GM06990 (cell line): ENCODE measurements at regions not wholly inside any gene's neighbourhood (a gene's known extent, or its start where the extent isn't known, plus 50 kb on each side); places are given as distances from the start of the nearest gene placed in this dataset.

Experiments
- DNase-seq: peaks from one replicate; pipeline ENCODE4 v3.0.0-alpha.2; 2011; ENCODE audit not compliant: insufficient read length; ENCODE audit errors: extremely low read depth
- H3K27me3 ChIP-seq: replicated peaks from 2 replicates; pipeline ENCODE4 v1.6.0; 2011; ENCODE audit warnings: low read length; ENCODE audit not compliant: control insufficient read depth, insufficient read depth
- H3K36me3 ChIP-seq: 2 replicates; pipeline ENCODE4 v1.5.1; 2011; ENCODE audit warnings: low read length; ENCODE audit not compliant: control insufficient read depth, insufficient read depth
- H3K4me3 ChIP-seq: replicated peaks from 2 replicates; pipeline ENCODE4 v1.5.1; 2011; ENCODE audit warnings: low read depth, mild to moderate bottlenecking, control low read depth, low read length
- CTCF ChIP-seq: IDR thresholded peaks from 2 replicates; pipeline ENCODE4 v1.5.1; 2011; ENCODE audit warnings: low read length, control low read depth, mild to moderate bottlenecking, inconsistent platforms; ENCODE audit not compliant: insufficient read depth, poor library complexity, severe bottlenecking

DNA sequence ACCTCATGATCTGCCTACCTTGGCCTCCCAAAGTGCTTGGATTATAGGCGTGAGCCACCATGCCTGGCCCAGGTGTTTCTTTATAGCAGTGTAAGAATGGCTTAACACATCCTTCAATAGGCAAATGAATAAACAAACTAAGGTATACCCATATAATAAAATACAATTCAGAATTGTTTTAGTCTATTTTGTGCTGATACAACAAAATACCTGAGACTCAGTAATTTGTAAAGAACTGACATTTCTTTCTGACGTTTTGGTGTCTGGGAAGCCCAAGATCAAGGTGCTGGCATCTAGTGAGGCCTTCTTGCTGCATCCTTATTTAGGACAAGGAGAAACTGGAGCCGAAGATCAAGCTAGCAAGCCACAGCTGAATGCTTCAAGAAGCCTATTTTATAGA is 1372.1 kb upstream of the DDX18 start:
- Histone ChIP-seq H3K27me3 (no peaks in the 10 kb centered on the region), H3K36me3 (no peaks in the 10 kb centered on the region), H3K4me3 (no peak overlapping the region)
- DNase-seq: no peak
- no peak for TF ChIP-seq CTCF

DNA sequence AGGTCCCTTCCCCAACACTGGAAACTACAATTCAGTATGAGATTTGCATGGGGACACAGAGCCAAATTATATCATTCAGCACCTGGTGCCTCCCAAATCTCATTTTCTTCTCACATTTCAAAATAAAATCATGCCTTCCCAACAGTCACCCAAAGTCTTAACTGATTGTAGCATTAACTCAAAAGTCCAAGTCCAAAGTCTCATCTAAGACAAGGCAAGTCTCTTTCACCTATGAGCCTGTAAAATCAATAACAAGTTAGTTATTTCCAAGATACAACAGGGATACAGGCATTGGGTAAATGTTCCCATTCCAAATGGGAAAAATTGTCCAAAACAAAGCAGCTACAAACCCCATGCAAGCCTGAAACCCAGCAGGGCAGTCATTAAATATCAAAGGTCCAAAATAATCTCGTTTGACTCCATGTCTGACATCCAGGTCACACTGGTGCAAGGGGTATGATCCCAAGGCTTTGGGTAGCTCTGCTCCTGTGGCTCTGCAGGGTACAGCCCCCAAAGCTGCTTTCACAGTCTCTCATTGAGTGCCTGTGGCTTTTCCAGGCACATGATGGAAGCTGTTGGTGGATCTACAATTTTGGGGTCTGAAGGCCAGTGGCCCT is 1370.1 kb upstream of the DDX18 start:
- Histone ChIP-seq H3K4me3 (no peak overlapping the region), H3K36me3 (no peaks in the 10 kb centered on the region), H3K27me3 (no peaks in the 10 kb centered on the region)
- no peak for DNase-seq
- TF ChIP-seq CTCF: no peak

DNA sequence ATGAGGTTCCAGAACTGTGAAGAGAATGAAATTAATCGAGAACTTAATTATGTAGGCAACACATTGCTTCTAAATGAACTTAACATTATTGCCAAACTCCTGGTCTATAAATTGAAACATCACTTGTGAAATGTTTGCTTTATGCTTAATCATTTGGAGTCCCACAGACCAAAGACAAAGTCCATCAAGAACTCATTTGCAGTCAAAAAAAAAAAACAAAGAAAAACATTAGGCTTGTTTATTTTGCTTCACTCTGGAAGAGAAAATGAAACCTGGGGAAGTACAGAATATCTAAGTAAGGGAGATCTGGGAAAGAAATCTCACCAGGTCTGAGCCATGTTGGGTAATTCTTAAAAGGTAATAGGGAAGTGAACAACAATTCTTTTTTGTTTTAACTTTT is 1363.5 kb upstream of the DDX18 start:
- H3K27me3 ChIP-seq: no peaks in the 10 kb centered on the region
- H3K4me3 ChIP-seq: no peak overlapping the region
- H3K36me3 ChIP-seq: no peaks in the 10 kb centered on the region
- no peak for DNase-seq
- TF ChIP-seq CTCF: no peak

DNA sequence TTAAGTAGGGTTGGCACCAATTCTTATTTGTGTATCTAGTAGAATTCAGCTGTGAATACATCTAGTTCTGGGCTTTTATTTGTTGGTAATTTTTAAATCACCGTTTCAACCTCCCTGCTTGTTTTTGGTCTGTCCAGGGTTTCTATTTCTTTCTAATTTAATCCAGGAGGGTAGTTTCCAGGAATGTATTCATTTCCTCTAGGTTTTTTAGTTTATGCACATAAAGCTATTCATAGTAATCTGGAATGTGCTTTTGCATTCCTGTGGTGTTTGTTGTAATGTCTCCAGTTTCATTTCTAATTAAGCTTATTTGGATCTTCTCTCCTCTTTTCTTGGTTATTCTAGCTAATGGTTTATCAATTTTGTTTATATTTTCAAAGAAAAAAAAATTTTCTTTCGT is 1361.8 kb upstream of the DDX18 start:
- Histone ChIP-seq H3K27me3 (no peaks in the 10 kb centered on the region), H3K4me3 (no peak overlapping the region), H3K36me3 (no peaks in the 10 kb centered on the region)
- no peak for DNase-seq
- no peak for TF ChIP-seq CTCF

- no peaks in the 10 kb centered on the region for H3K36me3 ChIP-seq
- TF ChIP-seq CTCF: no peak
- H3K27me3 ChIP-seq: no peaks in the 10 kb centered on the region
- DNase-seq: no peak
- H3K4me3 ChIP-seq: no peak overlapping the region
These were observed 1358.1 kb upstream of the DDX18 start for GRCh38 chr2:116456429-116456828.

- no peak for TF ChIP-seq CTCF
- no peak overlapping the region for H3K4me3 ChIP-seq
- no peaks in the 10 kb centered on the region for H3K27me3 ChIP-seq
- H3K36me3 ChIP-seq: no peaks in the 10 kb centered on the region
- no peak for DNase-seq
These were observed 1347.2 kb upstream of the DDX18 start for GRCh38 chr2:116467243-116467642.
